Stimulated activated CD4-positive, alpha-beta T cell treated with anti-CD3 and anti-CD28 coated beads, Interleukin-4, amount 100 ng/mL, for 1 hour (primary cell): ENCODE measurements at regions not wholly inside any gene's neighbourhood (a gene's known extent, or its start where the extent isn't known, plus 50 kb on each side); places are given as distances from the start of the nearest gene placed in this dataset.
"Not testable (repeated sequence)": the region's sequence is repeated elsewhere in the genome, so short reads cannot be mapped to it uniquely, and the experiment has no call there.

Experiments used
- DNase-seq: peaks from one replicate; pipeline ENCODE4 v3.0.0-alpha.2; 2020

DNA sequence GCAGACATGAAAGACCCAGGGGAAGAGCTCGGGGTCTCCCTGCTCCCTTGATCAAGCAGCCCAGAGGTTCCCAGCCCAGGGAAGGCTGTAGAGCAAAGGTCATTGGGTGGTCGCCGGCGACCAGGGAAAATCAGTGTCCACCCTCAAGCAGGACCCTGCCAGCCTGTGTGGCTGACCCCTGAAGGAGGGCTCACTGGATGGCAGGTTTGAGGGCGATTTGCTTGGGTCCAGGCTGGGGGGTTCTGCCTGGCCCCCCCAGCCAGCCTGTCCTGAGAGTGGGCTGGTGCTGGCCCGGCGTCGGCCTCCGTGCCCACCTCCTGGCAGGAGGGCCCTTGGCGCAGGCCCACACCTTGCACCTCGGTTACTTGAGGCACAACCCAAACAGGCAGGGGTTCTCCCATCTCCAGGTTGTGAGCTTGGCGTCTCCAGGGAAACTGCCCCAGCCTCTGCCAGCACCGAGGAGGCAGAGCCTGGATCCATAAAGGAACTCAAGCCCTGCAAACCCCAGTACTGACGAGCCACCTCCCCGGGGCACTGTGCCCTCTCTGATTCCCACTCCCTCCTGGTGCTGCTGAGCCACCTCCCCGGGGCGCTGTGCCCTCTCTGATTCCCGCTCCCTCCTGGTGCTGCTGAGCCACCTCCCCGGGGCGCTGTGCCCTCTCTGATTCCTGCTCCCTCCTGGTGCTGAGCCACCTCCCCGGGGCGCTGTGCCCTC is 329.0 kb upstream of the SFSWAP start:
- DNase-seq = no peak

DNA sequence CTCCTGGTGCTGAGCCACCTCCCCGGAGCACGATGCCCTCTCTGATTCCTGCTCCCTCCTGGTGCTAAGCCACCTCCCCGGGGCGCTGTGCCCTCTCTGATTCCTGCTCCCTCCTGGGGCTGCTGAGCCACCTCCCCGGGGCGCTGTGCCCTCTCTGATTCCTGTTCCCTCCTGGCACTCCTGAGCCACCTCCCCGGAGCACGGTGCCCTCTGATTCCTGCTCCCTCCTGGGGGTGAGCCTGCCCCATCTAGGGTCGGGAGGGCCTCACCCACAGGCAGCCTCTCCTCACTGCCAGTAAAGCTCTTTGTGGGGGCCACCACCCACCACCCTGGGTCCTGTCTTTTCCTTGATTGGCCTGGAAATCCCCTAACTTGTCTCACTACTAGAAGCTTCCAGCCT is 327.6 kb upstream of the SFSWAP start:
- DNase-seq = no peak

DNA sequence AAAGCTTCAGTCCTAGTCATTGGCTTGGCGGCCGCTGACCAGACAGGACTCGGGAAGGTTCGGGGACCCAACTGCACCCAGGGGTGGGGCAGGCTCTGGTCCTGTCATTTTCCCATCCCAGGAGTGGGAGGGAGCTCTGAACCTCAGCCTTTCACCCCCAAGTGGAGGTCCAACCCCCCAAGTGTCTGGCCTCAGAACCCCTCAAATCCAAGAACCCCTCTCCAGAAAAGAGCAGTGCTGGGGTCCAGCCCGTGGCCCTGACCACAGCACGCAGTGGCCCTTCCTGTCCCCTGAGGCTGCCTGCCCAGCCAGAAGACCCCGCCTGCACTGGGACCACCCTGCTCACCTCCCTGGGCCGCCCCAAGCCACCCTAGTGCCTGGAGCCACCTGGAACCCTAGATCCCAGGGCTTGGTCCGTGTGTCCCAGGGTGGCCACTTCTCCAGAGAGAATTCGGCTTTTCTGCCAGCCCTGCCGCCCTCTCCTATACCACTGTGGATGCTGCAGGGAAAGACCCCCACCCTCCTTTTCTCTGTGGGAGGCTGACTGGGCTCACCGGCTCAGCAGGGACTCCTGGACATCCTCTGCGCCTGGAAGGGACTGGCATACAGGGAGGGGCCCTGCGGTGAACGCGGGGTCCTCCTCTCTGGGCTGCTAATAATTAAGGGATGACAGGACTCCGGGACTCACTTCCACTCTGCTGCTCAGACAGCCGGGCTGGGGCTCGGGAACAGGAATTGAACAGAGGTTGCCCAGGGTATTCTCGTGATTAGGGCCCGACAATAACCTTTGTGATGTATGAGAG is 326.9 kb upstream of the SFSWAP start:
- DNase-seq = no peak

DNA sequence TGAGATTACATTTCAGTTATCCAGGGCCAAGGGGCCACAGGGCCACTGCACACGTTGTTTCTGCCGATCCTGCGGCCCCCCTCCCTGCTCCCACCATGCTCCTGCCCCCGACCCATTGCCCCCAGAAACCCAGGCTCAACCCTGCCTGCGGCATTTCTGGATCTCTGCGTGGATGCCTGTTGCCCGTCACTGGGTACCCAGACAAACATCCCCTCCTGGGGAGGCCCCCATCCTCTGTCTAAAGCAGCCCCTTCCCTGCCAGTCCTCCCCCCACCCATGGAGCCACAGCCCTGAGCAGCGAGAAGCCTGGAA is 326.4 kb upstream of the SFSWAP start:
- DNase-seq = no peak

DNA sequence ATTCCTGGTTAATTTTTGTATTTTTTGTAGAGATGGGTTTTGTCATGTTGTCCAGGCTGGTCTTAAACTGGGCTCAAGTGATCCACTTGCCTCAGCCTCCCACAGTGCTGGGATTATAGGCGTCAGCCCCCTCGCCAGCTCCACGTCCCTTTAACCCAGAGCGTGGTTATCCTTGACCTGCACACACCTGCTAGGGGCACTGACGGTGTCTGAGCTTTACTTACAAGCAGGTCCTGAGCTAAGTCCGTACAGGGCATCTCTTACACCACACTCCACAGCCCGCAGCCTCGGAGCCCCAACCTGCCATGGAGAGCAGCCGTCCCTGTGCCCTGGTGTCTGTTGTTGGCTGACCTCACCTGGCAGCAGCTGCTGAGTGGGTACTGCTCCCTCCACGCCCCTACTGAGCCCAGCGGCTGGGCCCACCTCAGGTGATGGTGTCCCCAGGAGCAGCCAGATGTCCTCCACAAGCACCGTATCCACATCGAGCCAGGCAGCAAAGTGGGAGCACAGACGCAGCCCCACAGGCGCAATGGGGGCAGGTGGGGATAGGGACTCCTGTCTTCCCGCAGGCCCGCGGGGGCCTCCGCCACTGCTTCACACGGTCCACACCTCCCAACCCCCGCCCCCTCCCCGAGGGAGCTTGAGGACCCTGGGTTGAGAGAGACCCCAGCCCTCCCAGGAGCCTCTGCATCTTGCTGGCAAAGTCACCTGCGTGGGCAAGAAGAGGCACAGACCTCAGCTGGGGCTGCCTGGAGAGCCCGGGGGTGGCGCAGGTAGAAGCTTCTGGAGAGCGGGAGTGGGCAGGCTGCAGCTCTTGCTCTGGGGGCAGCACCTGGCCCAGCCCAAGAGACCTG is 325.4 kb upstream of the SFSWAP start:
- DNase-seq = no peak

DNA sequence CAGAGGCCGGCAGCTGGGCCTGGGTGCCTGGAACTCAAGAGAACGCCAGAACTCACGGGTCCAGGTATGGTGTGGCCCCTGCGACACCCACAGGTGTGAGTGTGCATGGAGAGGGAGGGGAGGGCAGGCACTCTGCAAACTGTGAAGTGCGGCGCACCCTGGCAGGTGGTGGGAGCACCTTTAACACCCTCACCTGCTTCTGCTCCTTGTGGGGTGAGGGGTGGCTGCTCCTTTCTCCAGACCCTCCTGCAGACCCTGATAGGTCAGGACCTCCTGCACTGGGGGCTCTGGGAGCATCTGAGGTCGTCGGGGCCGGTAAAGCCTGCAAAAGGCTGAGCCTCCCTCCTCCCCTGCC is 324.7 kb upstream of the SFSWAP start:
- DNase-seq = no peak

DNA sequence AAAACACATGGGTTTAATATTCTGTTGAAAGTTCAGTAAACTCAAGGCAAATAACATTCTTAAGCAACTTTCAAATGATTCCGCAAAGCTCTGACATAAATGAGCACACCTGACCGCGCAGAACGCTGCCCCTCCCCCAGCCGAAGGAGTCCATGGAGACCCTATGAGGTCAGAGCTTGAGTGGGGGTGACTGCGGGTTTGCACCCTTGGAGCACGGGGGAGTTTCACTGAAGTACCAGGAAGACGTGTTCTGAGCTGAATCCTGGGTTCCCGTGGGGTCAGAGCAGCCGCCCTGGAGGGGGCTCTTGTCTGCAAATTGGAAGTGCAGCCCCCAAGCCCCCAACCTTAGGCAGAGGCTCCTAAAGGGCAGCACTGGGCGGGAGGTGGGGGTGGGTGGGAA is 324.1 kb upstream of the SFSWAP start:
- no peak for DNase-seq

DNA sequence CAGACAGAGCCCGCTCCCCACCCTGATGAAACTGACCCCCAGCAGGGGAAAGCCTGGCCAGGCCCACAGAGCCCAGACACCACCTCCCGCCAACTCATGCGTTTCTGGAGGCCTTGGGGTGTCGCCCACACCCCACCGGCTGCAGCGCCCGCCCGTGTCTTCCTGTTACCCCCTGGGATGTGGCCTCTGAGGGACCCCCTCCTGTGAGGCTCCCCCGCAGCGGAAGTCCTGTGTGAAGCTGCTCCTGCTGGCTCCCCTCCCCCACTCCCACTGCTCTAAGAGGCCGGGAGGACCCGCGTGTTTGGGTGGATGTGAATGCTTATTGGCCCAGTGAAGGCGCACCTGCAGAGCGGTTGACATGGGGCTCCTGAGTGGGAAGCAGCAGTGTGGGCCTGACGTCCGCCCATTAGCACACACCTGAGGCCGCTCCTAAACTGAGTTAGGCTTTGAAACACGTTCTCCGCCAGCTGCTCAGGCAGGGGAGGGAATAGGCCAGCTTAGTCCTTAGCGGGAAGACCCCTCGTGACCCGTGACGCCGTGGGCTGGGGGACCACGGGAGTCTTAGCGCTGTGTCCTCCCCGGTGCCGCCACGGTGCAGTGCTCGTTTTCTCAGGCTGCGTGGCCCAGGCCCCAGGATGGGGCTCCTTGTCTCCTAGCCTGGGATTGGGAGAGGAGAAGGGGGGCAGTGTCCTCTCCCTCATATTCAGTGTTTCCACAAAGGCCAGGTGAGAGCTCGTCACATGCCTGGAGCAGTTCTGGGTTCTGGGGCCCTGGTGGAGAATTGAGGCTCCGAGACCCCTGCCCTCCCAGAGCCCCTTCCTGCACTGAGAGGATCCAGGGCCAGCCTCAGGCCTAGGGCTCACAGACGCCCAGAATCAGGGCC is 323.4 kb upstream of the SFSWAP start:
- DNase-seq = no peak

DNA sequence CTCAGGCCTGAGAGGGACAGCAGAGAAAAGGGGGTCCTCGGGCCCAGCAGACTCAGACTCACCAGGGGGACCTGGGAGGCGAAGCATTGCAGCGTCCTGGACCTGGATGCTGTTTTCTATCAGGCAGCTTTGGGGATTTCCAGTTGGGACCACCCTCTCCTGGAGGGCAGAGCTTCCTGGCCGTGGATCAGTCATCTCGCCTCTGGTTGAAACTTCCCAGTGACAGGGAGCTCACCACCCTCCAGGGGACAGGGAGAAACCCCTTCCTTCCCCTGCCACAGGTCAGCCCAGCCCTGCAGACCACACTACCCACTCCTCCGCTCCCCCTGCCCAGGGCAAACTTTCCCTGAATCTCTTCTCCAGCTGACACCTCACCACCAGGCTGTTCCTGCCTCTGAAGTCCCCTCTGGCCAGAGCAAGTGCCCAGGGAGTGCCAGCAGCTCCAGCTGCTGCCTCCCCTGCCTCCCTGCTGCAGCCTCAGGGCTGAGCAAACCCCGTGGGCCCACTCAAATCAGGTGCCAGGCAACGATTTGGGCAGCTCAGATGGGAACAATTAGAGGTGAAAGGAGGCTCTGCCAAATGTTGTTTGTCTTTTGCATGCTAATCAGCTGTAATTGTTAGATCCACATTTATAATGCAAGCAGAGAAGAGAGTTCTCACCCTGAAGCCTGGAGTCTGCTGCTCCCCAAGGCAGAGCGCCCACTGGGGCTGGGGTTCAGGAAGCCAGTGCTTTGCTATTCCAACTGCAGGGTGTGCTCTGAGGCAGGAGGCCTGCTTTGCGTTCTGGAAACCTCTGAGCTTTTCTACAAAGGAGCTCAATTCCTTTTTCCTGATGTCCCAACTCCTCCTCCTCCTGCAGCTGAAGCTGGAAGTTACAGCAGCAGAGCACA is 322.5 kb upstream of the SFSWAP start:
- DNase-seq = not testable (repeated sequence)

DNA sequence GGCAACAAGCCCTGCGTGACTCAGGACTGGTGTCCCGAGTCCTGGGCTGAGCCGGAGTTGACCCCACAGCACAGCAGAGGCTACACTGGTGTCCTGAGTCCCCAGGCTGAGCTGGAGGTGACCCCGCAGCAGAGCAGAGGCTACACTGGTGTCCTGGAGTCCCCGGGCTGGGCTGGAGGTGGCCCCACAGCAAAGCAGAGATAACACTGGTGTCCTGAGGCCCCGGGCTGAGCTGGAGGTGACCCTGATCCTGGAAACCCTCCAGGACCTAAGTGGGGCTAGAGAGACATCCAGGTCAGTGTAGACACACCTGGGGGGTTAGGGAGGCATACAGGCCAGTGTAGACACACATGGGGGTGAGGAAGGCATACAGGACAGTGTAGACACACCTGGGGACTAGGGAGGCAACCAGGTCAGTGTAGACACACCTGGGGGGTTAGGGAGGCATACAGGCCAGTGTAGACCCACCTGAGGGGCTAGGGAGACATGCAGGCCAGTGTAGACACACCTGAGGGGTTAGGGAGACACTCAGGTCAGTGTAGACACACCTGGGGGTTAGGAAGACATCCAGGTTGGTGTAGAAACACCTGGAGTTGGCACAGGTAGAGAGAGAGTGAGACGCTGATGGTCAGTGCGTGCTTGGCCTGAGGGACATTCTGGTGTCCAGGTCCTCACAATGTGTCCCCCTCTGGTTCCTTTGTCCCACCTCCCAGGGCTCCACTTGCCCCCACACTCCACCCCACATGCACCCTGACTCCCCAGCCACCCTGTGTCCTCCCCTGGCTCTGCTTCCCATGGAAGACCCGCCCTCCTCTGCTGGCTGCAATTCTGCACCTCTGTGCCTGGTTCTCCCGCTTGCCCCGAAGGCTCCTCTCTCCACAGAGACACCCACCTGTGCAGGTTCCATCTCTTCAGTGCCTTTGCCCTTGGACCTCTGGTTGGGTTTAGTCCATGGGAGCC is 321.6 kb upstream of the SFSWAP start:
- DNase-seq = no peak

DNA sequence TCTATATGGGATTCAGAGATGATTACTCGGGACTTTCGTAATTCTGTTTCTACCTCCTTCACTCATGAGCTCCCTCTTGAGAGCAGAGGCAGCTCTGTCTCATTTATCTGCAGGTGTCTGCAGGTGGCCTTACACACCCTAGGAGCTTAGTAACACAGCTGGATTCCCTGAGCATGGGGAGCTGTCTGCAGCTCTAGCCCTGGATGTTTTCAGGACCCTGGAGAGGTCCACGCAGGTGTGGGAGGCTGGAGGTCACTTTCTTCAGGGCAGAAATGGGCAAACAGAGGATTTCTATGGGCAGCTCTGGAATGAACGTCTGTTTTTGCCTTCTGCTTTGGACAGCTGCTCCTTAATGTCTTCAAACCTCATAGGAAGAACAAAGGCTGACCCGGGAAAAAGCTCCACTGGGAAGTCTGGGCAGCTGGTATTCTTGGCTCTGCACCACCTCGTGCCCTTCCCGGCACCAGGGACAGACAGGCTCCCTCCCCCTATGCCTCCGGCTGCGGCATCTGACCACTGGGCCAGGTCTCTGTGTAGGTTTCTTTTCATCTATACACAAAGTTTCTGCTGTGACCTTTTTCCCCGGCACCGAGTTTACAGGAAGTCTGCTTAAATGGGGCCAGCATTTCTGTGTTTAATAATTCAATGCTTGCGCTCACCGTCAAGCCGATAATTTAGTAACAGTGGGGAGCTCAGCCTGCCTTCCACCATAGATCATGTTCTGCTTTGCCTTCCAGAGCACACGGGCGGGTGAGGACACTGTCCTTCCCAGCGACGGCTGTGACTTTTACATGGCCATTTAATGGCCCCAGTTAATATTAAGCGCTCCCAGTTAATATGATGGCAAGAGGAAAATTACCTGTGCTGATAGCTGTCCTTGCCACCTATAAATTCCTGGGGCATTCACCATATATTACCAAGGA is 320.2 kb upstream of the SFSWAP start:
- DNase-seq = no peak

DNA sequence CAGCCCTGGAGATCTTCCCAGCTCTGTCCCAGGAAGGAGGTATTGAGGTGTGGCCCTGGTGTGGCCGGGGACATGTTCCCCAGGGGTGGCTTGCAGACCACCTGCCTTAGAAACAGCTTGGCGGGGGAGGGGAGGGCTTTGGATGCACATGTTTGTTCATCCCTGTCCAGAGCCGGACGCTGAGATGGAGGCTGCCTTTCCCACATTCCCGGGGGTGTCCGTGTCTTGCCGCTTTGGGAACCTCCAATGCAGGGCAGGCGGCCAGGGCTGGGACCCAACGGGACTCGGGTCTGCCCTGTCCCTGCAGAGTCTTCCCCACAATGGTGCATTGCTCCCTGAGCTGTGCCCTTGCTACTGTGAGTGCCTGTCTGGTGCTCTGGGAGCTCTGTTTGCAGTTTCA is 319.5 kb upstream of the SFSWAP start:
- no peak for DNase-seq

DNA sequence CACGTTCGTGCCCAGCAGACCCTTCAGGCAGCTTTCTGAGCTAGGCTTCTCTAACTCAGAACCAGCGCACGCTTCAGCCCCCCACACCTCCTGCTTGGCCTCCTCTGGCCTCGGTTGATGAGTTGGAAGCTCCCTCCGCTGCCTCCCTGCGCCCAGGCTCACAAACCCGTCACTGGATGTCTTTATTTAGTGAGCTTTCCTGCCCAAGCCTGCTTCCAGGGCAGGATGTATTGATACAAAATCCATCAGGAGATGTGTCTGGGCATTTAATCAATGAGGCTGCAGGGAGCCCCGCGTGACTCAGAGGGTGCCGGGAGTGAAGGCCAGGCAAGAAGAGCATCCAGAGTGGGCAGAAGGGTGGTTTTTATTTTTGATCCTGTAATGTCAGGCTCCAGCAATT is 316.1 kb upstream of the SFSWAP start:
- DNase-seq = not testable (repeated sequence)

DNA sequence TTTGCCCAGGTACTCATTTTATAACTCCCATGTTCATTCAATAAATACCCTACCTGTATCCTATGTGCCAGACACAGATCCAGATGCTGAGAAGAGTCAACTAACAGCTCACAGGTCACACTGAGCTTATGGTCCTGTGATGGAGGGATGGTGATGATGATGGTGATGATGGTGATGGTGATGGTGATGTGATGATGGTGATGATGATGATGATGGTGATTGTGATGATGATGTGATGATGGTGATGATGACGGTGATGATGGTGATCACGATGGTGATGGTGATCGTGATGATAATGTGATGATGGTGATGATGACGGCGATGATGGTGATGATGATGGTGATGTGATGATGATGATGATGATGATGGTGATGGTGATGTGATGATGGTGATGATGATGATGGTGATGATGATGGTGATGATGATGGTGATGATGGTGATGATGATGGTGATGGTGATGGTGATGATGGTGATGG is 315.6 kb upstream of the SFSWAP start:
- not testable (repeated sequence) for DNase-seq

DNA sequence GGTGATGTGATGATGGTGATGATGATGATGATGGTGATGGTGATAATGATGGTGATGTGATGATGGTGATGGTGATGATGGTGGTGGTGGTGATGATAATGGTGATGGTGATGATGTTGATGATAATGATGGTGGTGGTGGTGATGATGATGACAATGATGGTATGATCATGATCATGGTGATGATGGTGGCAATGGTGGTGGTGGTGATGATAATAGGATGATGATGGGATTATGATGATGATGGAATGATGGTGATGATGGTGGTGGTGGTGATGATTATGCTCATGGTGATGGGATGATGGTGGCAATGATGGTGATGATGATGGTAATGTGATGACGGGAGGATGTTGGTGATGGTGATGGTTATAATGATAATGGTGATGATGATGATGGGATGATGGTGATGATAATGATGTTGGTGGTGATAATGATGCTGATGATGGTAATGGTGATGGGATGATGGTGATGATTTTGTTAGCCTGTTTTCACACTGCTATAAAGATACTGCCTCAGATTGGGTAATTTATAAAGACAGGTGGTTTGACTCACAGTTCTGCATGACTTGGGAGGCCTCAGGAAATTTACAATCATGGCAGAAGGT is 314.8 kb upstream of the SFSWAP start:
- no peak for DNase-seq

DNA sequence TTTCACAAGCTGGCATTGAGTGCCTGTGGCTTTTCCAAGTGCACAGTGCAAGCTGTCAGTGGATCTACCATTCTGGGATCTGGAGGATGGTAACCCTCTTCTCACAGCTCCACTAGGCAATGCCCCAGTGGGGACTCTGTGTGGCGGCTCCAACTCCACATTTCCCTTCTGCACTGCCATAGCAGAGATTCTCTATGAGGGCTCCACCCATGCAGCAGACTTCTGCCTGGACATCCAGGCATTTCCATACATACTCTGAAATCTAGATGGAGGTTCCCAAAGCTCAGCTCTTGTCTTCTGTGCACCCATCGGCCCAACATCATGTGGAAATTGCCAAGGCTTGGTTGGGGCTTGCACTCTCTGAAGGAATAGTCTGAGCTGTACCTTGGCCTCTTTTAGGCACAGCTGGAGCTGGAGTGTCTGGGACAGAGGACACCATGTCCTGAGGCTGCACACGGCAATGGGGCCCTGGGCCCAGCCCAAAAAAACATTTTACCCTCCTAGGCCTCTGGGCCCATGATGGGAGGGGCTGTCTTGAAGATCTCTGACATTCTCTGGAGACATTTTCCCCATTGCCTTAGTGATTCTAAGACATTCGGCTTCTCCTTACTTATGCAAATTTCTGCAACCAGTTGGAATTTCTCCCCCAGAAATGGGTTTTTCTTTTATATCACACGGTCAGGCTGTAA is 313.3 kb upstream of the SFSWAP start:
- no peak for DNase-seq

DNA sequence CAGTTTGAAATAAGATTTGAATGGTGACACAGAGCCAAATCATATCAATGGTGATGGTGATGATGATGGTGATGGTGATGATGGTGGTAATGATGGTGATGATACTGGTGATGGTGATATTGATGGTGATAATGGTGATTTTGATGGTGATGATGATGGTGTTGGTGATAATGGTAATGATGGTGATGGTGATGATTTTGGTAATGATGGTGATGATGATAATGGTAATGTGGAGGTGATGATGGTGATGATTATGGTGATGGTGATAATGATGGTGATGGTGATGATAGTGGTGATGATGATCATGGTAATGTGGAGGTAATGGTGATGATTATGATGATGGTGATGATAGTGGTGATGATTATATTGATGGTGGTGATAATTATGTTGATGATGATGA is 311.9 kb upstream of the SFSWAP start:
- no peak for DNase-seq

DNA sequence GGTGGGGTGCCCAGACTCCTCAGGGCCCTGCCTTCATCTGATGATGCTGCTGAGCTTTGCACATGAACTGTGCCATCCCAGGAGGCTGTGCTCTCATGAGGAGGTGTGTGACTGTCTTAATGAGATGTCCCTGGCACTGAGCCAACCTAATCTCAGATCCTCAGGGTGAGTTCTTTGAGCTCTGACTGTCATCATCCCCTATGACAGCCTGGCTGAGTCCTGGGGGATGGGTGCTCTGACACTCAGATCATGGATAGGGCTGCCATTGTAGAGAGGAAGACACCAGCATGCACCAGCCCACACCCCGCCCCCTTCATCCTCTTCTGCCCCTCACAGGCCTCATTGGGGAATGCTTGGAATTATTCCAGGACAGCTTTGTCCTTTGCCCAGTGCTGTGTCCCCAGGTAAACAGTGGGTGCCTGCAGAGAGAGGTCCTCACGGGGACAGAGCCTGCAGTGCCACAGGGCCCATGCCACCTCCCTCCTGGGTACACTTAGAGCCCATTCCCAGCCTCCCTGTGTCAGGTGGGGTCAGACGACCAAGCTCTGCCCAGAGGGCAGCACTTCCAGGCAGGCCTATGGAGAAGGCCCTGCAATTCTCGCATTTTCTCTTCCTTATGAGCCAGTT is 310.1 kb upstream of the SFSWAP start:
- DNase-seq = not testable (repeated sequence)
